Fibroblast of mammary gland (primary cell): ENCODE measurements at regions not wholly inside any gene's neighbourhood (a gene's known extent, or its start where the extent isn't known, plus 50 kb on each side); places are given as distances from the start of the nearest gene placed in this dataset.

Experiments
- DNase-seq: peaks from one replicate; pipeline ENCODE4 v3.0.0-alpha.2; 2010; ENCODE audit warnings: low read depth
- H3K4me3 ChIP-seq: 2 replicates; pipeline ENCODE4 v1.5.1; 2011; ENCODE audit warnings: low read depth, mild to moderate bottlenecking, low read length, moderate library complexity; ENCODE audit not compliant: control insufficient read depth
- CTCF ChIP-seq: conservative IDR thresholded peaks from 2 replicates; pipeline ENCODE4 v1.5.1; 2011; ENCODE audit warnings: low read depth, low read length, inconsistent platforms; ENCODE audit not compliant: control insufficient read depth, insufficient read depth

- no peak for TF ChIP-seq CTCF
- H3K4me3 ChIP-seq, result no peak overlapping the region
- DNase-seq, result peak; percentile 22
Measured at GRCh38 chr17:77796176-77796860, 162.2 kb upstream of the TNRC6C start.

GRCh38 chr17:77798031-77798430 is 160.5 kb upstream of the TNRC6C start:
- no peak overlapping the region for H3K4me3 ChIP-seq
- no peak for DNase-seq
- TF ChIP-seq CTCF, result no peak

GRCh38 chr17:77798481-77798880 is 160.0 kb upstream of the TNRC6C start:
- no peak for DNase-seq
- H3K4me3 ChIP-seq, result no peak overlapping the region
- TF ChIP-seq CTCF, result no peak

- no peak for TF ChIP-seq CTCF
- no peak for DNase-seq
- H3K4me3 ChIP-seq, result no peak overlapping the region
Measured at GRCh38 chr17:77800816-77801215, 157.7 kb upstream of the TNRC6C start.

- no peak overlapping the region for H3K4me3 ChIP-seq
- TF ChIP-seq CTCF, result no peak
- no peak for DNase-seq
Measured at GRCh38 chr17:77801545-77802332, 156.8 kb upstream of the TNRC6C start.

- no peak overlapping the region for H3K4me3 ChIP-seq
- DNase-seq, result no peak
- TF ChIP-seq CTCF, result no peak
Measured at GRCh38 chr17:77802333-77802615, 156.2 kb upstream of the TNRC6C start.
